ENCODE measurements at regions not wholly inside any gene's neighbourhood (a gene's known extent, or its start where the extent isn't known, plus 50 kb on each side); places are given as distances from the start of the nearest gene placed in this dataset.

GRCh38 chr18:56235071-56235470, 403.3 kb downstream of the TXNL1 start:
- TF ChIP-seq POLR2A (IDR thresholded peaks at IDR 0.05), result no peak
- no peaks in the 10 kb centered on the region for H3K36me3 ChIP-seq (replicated peaks in 1 of 2)
- WGBS, 4 donors, result 70 to 88% (median 83%) methylated on average over 6 of the region's 6 CpGs
- no peaks in the 10 kb centered on the region for H3K9me3 ChIP-seq (replicated peaks in 1 of 3)
- H3K4me1 ChIP-seq (replicated peaks in 1 of 2), result peaks cover 4 to 6% of the 10 kb centered on the region in 2 donors
- no peak overlapping the region for H3K4me3 ChIP-seq
- no peak overlapping the region for H3K27ac ChIP-seq
- H3K27me3 ChIP-seq, result no peaks in the 10 kb centered on the region
- intact Hi-C loops (cut with DNase I), result no loop called here
- no peak for DNase-seq

GRCh38 chr18:56233595-56233994, 404.8 kb downstream of the TXNL1 start:
- H3K4me3 ChIP-seq, result no peak overlapping the region
- H3K27me3 ChIP-seq, result no peaks in the 10 kb centered on the region
- no peaks in the 10 kb centered on the region for H3K36me3 ChIP-seq (replicated peaks in 1 of 2)
- peaks cover 4 to 6% of the 10 kb centered on the region in 2 donors for H3K4me1 ChIP-seq (replicated peaks in 1 of 2)
- peak; percentile 42 to 69 (median 68) for DNase-seq
- no peaks in the 10 kb centered on the region for H3K9me3 ChIP-seq (replicated peaks in 1 of 3)
- intact Hi-C loops (cut with DNase I), result no loop called here
- TF ChIP-seq CTCF (IDR thresholded peaks at IDR 0.05) (no peak), POLR2A (IDR thresholded peaks at IDR 0.05) (no peak)
- WGBS, 4 donors, result 27 to 31% (median 29%) methylated on average over 2 of the region's 2 CpGs
- H3K27ac ChIP-seq, result peak overlapping the region in 4 of 5 donors; percentile 27 to 69 (median 52)

GRCh38 chr18:56226025-56226424, 412.4 kb downstream of the TXNL1 start:
- H3K9me3 ChIP-seq (replicated peaks in 1 of 3), result no peaks in the 10 kb centered on the region
- TF ChIP-seq CTCF (IDR thresholded peaks at IDR 0.05), result no peak
- no peak for TF ChIP-seq POLR2A (IDR thresholded peaks at IDR 0.05)
- H3K27me3 ChIP-seq, result no peaks in the 10 kb centered on the region
- H3K27ac ChIP-seq, result no peak overlapping the region
- DNase-seq, result no peak
- H3K4me1 ChIP-seq (replicated peaks in 1 of 2), result peaks cover 0 to 12% of the 10 kb centered on the region in 2 donors
- WGBS, 4 donors, result 83 to 86% (median 84%) methylated on average over 5 of the region's 5 CpGs
- intact Hi-C loops (cut with DNase I), result no loop called here
- no peaks in the 10 kb centered on the region for H3K36me3 ChIP-seq (replicated peaks in 1 of 2)
- H3K4me3 ChIP-seq, result no peak overlapping the region

GRCh38 chr18:56224669-56225561, 413.5 kb downstream of the TXNL1 start:
- TF ChIP-seq CTCF (IDR thresholded peaks at IDR 0.05) (no peak), POLR2A (IDR thresholded peaks at IDR 0.05) (no peak)
- DNase-seq, result peak in 3 of 7 donors; percentile 12 to 24 (median 14)
- no peak overlapping the region for H3K4me3 ChIP-seq
- no peaks in the 10 kb centered on the region for H3K27me3 ChIP-seq
- H3K27ac ChIP-seq, result no peak overlapping the region
- H3K4me1 ChIP-seq (replicated peaks in 1 of 2), result peaks cover 0 to 12% of the 10 kb centered on the region in 2 donors
- 62 to 77% (median 64%) methylated on average over 8 of the region's 8 CpGs for WGBS, 4 donors
- no peaks in the 10 kb centered on the region for H3K36me3 ChIP-seq (replicated peaks in 1 of 2)
- H3K9me3 ChIP-seq (replicated peaks in 1 of 3), result no peaks in the 10 kb centered on the region
- intact Hi-C loops (cut with DNase I), result no loop called here
